GM12891 (cell line): ENCODE measurements at regions not wholly inside any gene's neighbourhood (a gene's known extent, or its start where the extent isn't known, plus 50 kb on each side); places are given as distances from the start of the nearest gene placed in this dataset.

Source experiments
- PAX5 ChIP-seq: IDR thresholded peaks from 2 replicates; pipeline ENCODE4 v1.6.1; 2011; ENCODE audit warnings: low read length, moderate library complexity, mild to moderate bottlenecking; ENCODE audit not compliant: insufficient read depth, severe bottlenecking
- POLR2A ChIP-seq: IDR thresholded peaks from 2 replicates; pipeline ENCODE4 v1.6.1; 2011; ENCODE audit warnings: low read depth, low read length, control low read depth
- POLR2AphosphoS5 ChIP-seq: IDR thresholded peaks from 2 replicates; pipeline ENCODE4 v1.6.1; 2011; ENCODE audit warnings: low read depth, low read length, control low read depth
- SPI1 ChIP-seq: IDR thresholded peaks from 2 replicates; pipeline ENCODE4 v1.6.1; 2011; ENCODE audit warnings: low read depth, low read length, control low read depth
- TAF1 ChIP-seq: IDR thresholded peaks from 2 replicates; pipeline ENCODE4 v1.6.1; 2011; ENCODE audit warnings: low read depth, low read length, control low read depth

DNA sequence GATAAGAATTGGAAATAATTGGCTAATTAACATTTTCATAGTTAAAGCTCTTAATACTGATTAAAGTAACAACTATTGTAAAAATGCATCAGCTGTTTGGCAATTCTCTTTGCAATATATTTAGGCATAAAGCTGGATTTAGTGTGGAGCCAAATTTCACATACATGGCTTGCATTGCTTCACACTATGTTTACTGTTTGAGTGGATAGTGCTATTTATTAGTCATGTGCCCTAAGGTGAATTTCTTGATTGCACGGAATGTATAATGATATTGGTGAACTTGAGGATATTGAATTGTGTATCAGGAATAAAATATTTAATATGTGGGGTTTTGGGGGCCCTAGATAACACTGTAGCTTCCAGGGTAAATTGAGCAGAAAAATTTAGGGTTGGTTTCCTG is 100.9 kb downstream of the AASDHPPT start:
- TF ChIP-seq POLR2AphosphoS5 = no peak
- TF ChIP-seq POLR2A = no peak
- no peak for TF ChIP-seq PAX5
- TF ChIP-seq SPI1 = no peak
- no peak for TF ChIP-seq TAF1
